PC-9 (cell line): ENCODE measurements at regions not wholly inside any gene's neighbourhood (a gene's known extent, or its start where the extent isn't known, plus 50 kb on each side); places are given as distances from the start of the nearest gene placed in this dataset.

Experiments
- CTCF ChIP-seq: fragments of 200-600 bp; sonication (generic); conservative IDR thresholded peaks from 2 replicates; pipeline ENCODE4 v1.6.1; 2017; ENCODE audit warnings: mixed run types, antibody characterized with exemption, mild to moderate bottlenecking, moderate library complexity
- EZH2 ChIP-seq: fragments of 200-600 bp; sonication (generic); IDR thresholded peaks from 2 replicates; pipeline ENCODE4 v1.8.0; 2017; ENCODE audit warnings: antibody characterized with exemption, low read depth

GRCh38 chr5:168118042-168118668 lies 173.3 kb upstream of the WWC1 start:
- no peak for TF ChIP-seq EZH2
- no peak for TF ChIP-seq CTCF
